ENCODE measurements at regions not wholly inside any gene's neighbourhood (a gene's known extent, or its start where the extent isn't known, plus 50 kb on each side); places are given as distances from the start of the nearest gene placed in this dataset.

GRCh38 chr9:26527931-26528330, 364.7 kb downstream of the CAAP1 start:
- Histone ChIP-seq H3K27me3 (ENCODE audit: control insufficient read depth in 1 of 2, insufficient read depth in 2 of 2, low read length in 1 of 2) (no peaks in the 10 kb centered on the region), H3K36me3 (ENCODE audit: control insufficient read depth in 1 of 2, insufficient read depth in 2 of 2, low read length in 1 of 2) (no peaks in the 10 kb centered on the region), H3K27ac (ENCODE audit: low read depth in 1 of 2, low read length in 2 of 2) (no peak overlapping the region), H3K4me3 (ENCODE audit: low read length in 2 of 2) (no peak overlapping the region), H3K4me1 (ENCODE audit: control insufficient read depth in 1 of 2, insufficient read depth in 2 of 2, low read length in 2 of 2) (peaks cover 0 to 5% of the 10 kb centered on the region in 2 donors), H3K9me3 (ENCODE audit: control insufficient read depth, low read length) (no peaks in the 10 kb centered on the region)
- intact Hi-C loops (cut with DNase I), result no loop called here
- ATAC-seq (ENCODE audit: low FRiP score), result no peak
- no peak for DNase-seq
- 91 to 92% methylated on average over 4 of the region's 4 CpGs for WGBS, 2 donors

GRCh38 chr9:26524267-26524666, 368.3 kb downstream of the CAAP1 start:
- Histone ChIP-seq H3K36me3 (ENCODE audit: control insufficient read depth in 1 of 2, insufficient read depth in 2 of 2, low read length in 1 of 2) (no peaks in the 10 kb centered on the region), H3K27ac (ENCODE audit: low read depth in 1 of 2, low read length in 2 of 2) (no peak overlapping the region), H3K9me3 (ENCODE audit: control insufficient read depth, low read length) (no peaks in the 10 kb centered on the region), H3K4me3 (ENCODE audit: low read length in 2 of 2) (no peak overlapping the region), H3K4me1 (ENCODE audit: control insufficient read depth in 1 of 2, insufficient read depth in 2 of 2, low read length in 2 of 2) (peaks cover 0 to 5% of the 10 kb centered on the region in 2 donors), H3K27me3 (ENCODE audit: control insufficient read depth in 1 of 2, insufficient read depth in 2 of 2, low read length in 1 of 2) (no peaks in the 10 kb centered on the region)
- DNase-seq, result peak in 1 of 2 donors; percentile 60
- intact Hi-C loops (cut with DNase I), result no loop called here
- no peak for ATAC-seq (ENCODE audit: low FRiP score)
- WGBS, 2 donors, result 0 to 2% methylated on average over 1 of the region's 1 CpG

GRCh38 chr9:26523577-26523976, 369.0 kb downstream of the CAAP1 start:
- Histone ChIP-seq H3K4me3 (ENCODE audit: low read length in 2 of 2) (no peak overlapping the region), H3K9me3 (ENCODE audit: control insufficient read depth, low read length) (no peaks in the 10 kb centered on the region), H3K27ac (ENCODE audit: low read depth in 1 of 2, low read length in 2 of 2) (no peak overlapping the region), H3K4me1 (ENCODE audit: control insufficient read depth in 1 of 2, insufficient read depth in 2 of 2, low read length in 2 of 2) (peaks cover 0 to 5% of the 10 kb centered on the region in 2 donors), H3K27me3 (ENCODE audit: control insufficient read depth in 1 of 2, insufficient read depth in 2 of 2, low read length in 1 of 2) (no peaks in the 10 kb centered on the region), H3K36me3 (ENCODE audit: control insufficient read depth in 1 of 2, insufficient read depth in 2 of 2, low read length in 1 of 2) (no peaks in the 10 kb centered on the region)
- 13% methylated on average over 3 of the region's 3 CpGs for WGBS, 2 donors
- intact Hi-C loops (cut with DNase I), result no loop called here
- ATAC-seq (ENCODE audit: low FRiP score), result no peak
- DNase-seq, result no peak

GRCh38 chr9:26520141-26520540, 372.5 kb downstream of the CAAP1 start:
- intact Hi-C loops (cut with DNase I), result no loop called here
- H3K4me3 ChIP-seq (ENCODE audit: low read length in 2 of 2), result no peak overlapping the region
- no peaks in the 10 kb centered on the region for H3K9me3 ChIP-seq (ENCODE audit: control insufficient read depth, low read length)
- DNase-seq (no peak), ATAC-seq (ENCODE audit: low FRiP score) (no peak)
- no peak overlapping the region for H3K27ac ChIP-seq (ENCODE audit: low read depth in 1 of 2, low read length in 2 of 2)
- peaks cover 0 to 5% of the 10 kb centered on the region in 2 donors for H3K4me1 ChIP-seq (ENCODE audit: control insufficient read depth in 1 of 2, insufficient read depth in 2 of 2, low read length in 2 of 2)
- 54 to 67% methylated on average over 1 of the region's 1 CpG for WGBS, 2 donors
- no peaks in the 10 kb centered on the region for H3K36me3 ChIP-seq (ENCODE audit: control insufficient read depth in 1 of 2, insufficient read depth in 2 of 2, low read length in 1 of 2)
- no peaks in the 10 kb centered on the region for H3K27me3 ChIP-seq (ENCODE audit: control insufficient read depth in 1 of 2, insufficient read depth in 2 of 2, low read length in 1 of 2)

GRCh38 chr9:26516773-26517343, 375.7 kb downstream of the CAAP1 start:
- WGBS, 2 donors, result 0 to 23% methylated on average over 1 of the region's 1 CpG
- Histone ChIP-seq H3K9me3 (ENCODE audit: control insufficient read depth, low read length) (no peaks in the 10 kb centered on the region), H3K4me3 (ENCODE audit: low read length in 2 of 2) (no peak overlapping the region), H3K27ac (ENCODE audit: low read depth in 1 of 2, low read length in 2 of 2) (no peak overlapping the region), H3K27me3 (ENCODE audit: control insufficient read depth in 1 of 2, insufficient read depth in 2 of 2, low read length in 1 of 2) (no peaks in the 10 kb centered on the region), H3K36me3 (ENCODE audit: control insufficient read depth in 1 of 2, insufficient read depth in 2 of 2, low read length in 1 of 2) (no peaks in the 10 kb centered on the region), H3K4me1 (ENCODE audit: control insufficient read depth in 1 of 2, insufficient read depth in 2 of 2, low read length in 2 of 2) (no peaks in the 10 kb centered on the region)
- ATAC-seq (ENCODE audit: low FRiP score) (no peak), DNase-seq (no peak)
- intact Hi-C loops (cut with DNase I), result no loop called here

- 36 to 41% methylated on average over 4 of the region's 4 CpGs for WGBS, 2 donors
- intact Hi-C loops (cut with DNase I), result no loop called here
- H3K27me3 ChIP-seq (ENCODE audit: control insufficient read depth in 1 of 2, insufficient read depth in 2 of 2, low read length in 1 of 2), result no peaks in the 10 kb centered on the region
- ATAC-seq (ENCODE audit: low FRiP score) (no peak), DNase-seq (no peak)
- no peak overlapping the region for H3K27ac ChIP-seq (ENCODE audit: low read depth in 1 of 2, low read length in 2 of 2)
- H3K9me3 ChIP-seq (ENCODE audit: control insufficient read depth, low read length), result no peaks in the 10 kb centered on the region
- no peaks in the 10 kb centered on the region for H3K4me1 ChIP-seq (ENCODE audit: control insufficient read depth in 1 of 2, insufficient read depth in 2 of 2, low read length in 2 of 2)
- H3K4me3 ChIP-seq (ENCODE audit: low read length in 2 of 2), result no peak overlapping the region
- no peaks in the 10 kb centered on the region for H3K36me3 ChIP-seq (ENCODE audit: control insufficient read depth in 1 of 2, insufficient read depth in 2 of 2, low read length in 1 of 2)
These were observed 378.9 kb downstream of the CAAP1 start for GRCh38 chr9:26513730-26514129.

- Histone ChIP-seq H3K27ac (ENCODE audit: low read depth in 1 of 2, low read length in 2 of 2) (no peak overlapping the region), H3K36me3 (ENCODE audit: control insufficient read depth in 1 of 2, insufficient read depth in 2 of 2, low read length in 1 of 2) (no peaks in the 10 kb centered on the region), H3K4me1 (ENCODE audit: control insufficient read depth in 1 of 2, insufficient read depth in 2 of 2, low read length in 2 of 2) (no peaks in the 10 kb centered on the region), H3K9me3 (ENCODE audit: control insufficient read depth, low read length) (no peaks in the 10 kb centered on the region), H3K27me3 (ENCODE audit: control insufficient read depth in 1 of 2, insufficient read depth in 2 of 2, low read length in 1 of 2) (no peaks in the 10 kb centered on the region), H3K4me3 (ENCODE audit: low read length in 2 of 2) (no peak overlapping the region)
- DNase-seq, result no peak
- ATAC-seq (ENCODE audit: low FRiP score), result no peak
- intact Hi-C loops (cut with DNase I), result no loop called here
- WGBS, 2 donors, result 67 to 71% methylated on average over 3 of the region's 3 CpGs
These were observed 382.5 kb downstream of the CAAP1 start for GRCh38 chr9:26510137-26510536.

GRCh38 chr9:26508897-26509296, 383.7 kb downstream of the CAAP1 start:
- intact Hi-C loops (cut with DNase I), result loop anchor here in 1 of 2 donors (10.0 kb wide), 1 partner anchor 46 kb away; no protein-coding TSS in a partner anchor
- DNase-seq (no peak), ATAC-seq (ENCODE audit: low FRiP score) (no peak)
- no peaks in the 10 kb centered on the region for H3K9me3 ChIP-seq (ENCODE audit: control insufficient read depth, low read length)
- H3K36me3 ChIP-seq (ENCODE audit: control insufficient read depth in 1 of 2, insufficient read depth in 2 of 2, low read length in 1 of 2), result no peaks in the 10 kb centered on the region
- no peak overlapping the region for H3K27ac ChIP-seq (ENCODE audit: low read depth in 1 of 2, low read length in 2 of 2)
- 86 to 87% methylated on average over 3 of the region's 3 CpGs for WGBS, 2 donors
- no peaks in the 10 kb centered on the region for H3K27me3 ChIP-seq (ENCODE audit: control insufficient read depth in 1 of 2, insufficient read depth in 2 of 2, low read length in 1 of 2)
- H3K4me1 ChIP-seq (ENCODE audit: control insufficient read depth in 1 of 2, insufficient read depth in 2 of 2, low read length in 2 of 2), result no peaks in the 10 kb centered on the region
- no peak overlapping the region for H3K4me3 ChIP-seq (ENCODE audit: low read length in 2 of 2)

- Histone ChIP-seq H3K27me3 (ENCODE audit: control insufficient read depth in 1 of 2, insufficient read depth in 2 of 2, low read length in 1 of 2) (no peaks in the 10 kb centered on the region), H3K36me3 (ENCODE audit: control insufficient read depth in 1 of 2, insufficient read depth in 2 of 2, low read length in 1 of 2) (no peaks in the 10 kb centered on the region), H3K27ac (ENCODE audit: low read depth in 1 of 2, low read length in 2 of 2) (no peak overlapping the region), H3K9me3 (ENCODE audit: control insufficient read depth, low read length) (no peaks in the 10 kb centered on the region), H3K4me1 (ENCODE audit: control insufficient read depth in 1 of 2, insufficient read depth in 2 of 2, low read length in 2 of 2) (no peaks in the 10 kb centered on the region), H3K4me3 (ENCODE audit: low read length in 2 of 2) (no peak overlapping the region)
- intact Hi-C loops (cut with DNase I), result loop anchor here (5.0 to 10.0 kb wide), 2 partner anchors 51 to 103 kb away; no protein-coding TSS in a partner anchor
- ATAC-seq (ENCODE audit: low FRiP score) (no peak), DNase-seq (no peak)
- WGBS, 2 donors, result 10% methylated on average over 2 of the region's 2 CpGs
These were observed 388.5 kb downstream of the CAAP1 start for GRCh38 chr9:26504057-26504456.

Data from aorta (tissue), 5 donors.